Liver (tissue), 3 donors: ENCODE measurements at regions not wholly inside any gene's neighbourhood (a gene's known extent, or its start where the extent isn't known, plus 50 kb on each side); places are given as distances from the start of the nearest gene placed in this dataset.

Experiments used
- CTCF ChIP-seq: fragments of 150-350 bp; IDR thresholded peaks from 2 replicates; pipeline ENCODE4 v1.5.1; 2017; ENCODE audit warnings: improper control_type of control experiment, low read depth, low read length; ENCODE audit not compliant: missing input control
- EGR1 ChIP-seq, 2 donors: IDR thresholded peaks; 2 replicates each; pipeline ENCODE4 v1.6.1; 2016 to 2018; ENCODE audit warnings: antibody characterized with exemption in 2 of 2, low read depth in 2 of 2
- MAX ChIP-seq: IDR thresholded peaks from 2 replicates; pipeline ENCODE4 v1.6.1; 2016; ENCODE audit warnings: antibody characterized with exemption
- ZBTB33 ChIP-seq: IDR thresholded peaks from 2 replicates; pipeline ENCODE4 v1.6.1; 2016; ENCODE audit warnings: antibody characterized with exemption
- TF ChIP-seq, protein P1 (sequence below): IDR thresholded peaks from 2 replicates; pipeline ENCODE4 v1.6.1; 2016; ENCODE audit warnings: antibody characterized with exemption, mild to moderate bottlenecking
- donor health status: healthy.
- donor health status: healthy.

- TF ChIP-seq EGR1 (IDR thresholded peaks at IDR 0.05; ENCODE audit: low read depth in 2 of 2) (no peak), CTCF (no peak), MAX (no peak), ZBTB33 (no peak)
- TF ChIP-seq, protein P1, sequence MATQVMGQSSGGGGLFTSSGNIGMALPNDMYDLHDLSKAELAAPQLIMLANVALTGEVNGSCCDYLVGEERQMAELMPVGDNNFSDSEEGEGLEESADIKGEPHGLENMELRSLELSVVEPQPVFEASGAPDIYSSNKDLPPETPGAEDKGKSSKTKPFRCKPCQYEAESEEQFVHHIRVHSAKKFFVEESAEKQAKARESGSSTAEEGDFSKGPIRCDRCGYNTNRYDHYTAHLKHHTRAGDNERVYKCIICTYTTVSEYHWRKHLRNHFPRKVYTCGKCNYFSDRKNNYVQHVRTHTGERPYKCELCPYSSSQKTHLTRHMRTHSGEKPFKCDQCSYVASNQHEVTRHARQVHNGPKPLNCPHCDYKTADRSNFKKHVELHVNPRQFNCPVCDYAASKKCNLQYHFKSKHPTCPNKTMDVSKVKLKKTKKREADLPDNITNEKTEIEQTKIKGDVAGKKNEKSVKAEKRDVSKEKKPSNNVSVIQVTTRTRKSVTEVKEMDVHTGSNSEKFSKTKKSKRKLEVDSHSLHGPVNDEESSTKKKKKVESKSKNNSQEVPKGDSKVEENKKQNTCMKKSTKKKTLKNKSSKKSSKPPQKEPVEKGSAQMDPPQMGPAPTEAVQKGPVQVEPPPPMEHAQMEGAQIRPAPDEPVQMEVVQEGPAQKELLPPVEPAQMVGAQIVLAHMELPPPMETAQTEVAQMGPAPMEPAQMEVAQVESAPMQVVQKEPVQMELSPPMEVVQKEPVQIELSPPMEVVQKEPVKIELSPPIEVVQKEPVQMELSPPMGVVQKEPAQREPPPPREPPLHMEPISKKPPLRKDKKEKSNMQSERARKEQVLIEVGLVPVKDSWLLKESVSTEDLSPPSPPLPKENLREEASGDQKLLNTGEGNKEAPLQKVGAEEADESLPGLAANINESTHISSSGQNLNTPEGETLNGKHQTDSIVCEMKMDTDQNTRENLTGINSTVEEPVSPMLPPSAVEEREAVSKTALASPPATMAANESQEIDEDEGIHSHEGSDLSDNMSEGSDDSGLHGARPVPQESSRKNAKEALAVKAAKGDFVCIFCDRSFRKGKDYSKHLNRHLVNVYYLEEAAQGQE, result no peak
Measured at GRCh38 chr3:21357241-21357640, 393.8 kb downstream of the ZNF385D start.
